ENCODE measurements at regions not wholly inside any gene's neighbourhood (a gene's known extent, or its start where the extent isn't known, plus 50 kb on each side); places are given as distances from the start of the nearest gene placed in this dataset.

DNA sequence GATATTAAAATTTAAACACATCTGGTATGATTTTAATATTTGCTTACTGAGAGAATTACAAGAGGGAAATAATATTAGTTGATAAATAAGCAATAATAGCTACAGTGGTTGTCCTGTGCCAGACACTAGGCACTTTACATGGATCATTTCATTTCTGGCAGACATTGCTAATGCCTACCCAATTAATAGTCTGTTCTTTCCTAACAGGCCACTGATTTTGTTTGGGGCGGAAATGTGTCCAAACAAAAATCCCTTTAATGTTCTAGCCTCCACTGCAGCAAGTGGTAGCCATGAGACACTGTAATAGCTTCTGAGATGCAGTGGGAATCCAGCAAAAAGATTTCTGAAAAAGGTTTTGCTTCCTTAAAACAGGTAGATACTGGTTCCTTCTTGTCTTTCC, 527.4 kb downstream of the CSNK1G3 start:
- DNase-seq (ENCODE audit: low read depth), result no peak
- TF ChIP-seq, protein P1, sequence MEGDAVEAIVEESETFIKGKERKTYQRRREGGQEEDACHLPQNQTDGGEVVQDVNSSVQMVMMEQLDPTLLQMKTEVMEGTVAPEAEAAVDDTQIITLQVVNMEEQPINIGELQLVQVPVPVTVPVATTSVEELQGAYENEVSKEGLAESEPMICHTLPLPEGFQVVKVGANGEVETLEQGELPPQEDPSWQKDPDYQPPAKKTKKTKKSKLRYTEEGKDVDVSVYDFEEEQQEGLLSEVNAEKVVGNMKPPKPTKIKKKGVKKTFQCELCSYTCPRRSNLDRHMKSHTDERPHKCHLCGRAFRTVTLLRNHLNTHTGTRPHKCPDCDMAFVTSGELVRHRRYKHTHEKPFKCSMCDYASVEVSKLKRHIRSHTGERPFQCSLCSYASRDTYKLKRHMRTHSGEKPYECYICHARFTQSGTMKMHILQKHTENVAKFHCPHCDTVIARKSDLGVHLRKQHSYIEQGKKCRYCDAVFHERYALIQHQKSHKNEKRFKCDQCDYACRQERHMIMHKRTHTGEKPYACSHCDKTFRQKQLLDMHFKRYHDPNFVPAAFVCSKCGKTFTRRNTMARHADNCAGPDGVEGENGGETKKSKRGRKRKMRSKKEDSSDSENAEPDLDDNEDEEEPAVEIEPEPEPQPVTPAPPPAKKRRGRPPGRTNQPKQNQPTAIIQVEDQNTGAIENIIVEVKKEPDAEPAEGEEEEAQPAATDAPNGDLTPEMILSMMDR (conservative IDR thresholded peaks at IDR 0.05; ENCODE audit: low read depth, low read length), result no peak
- no peak overlapping the region for H3K4me3 ChIP-seq (ENCODE audit: low read depth, low read length)

DNA sequence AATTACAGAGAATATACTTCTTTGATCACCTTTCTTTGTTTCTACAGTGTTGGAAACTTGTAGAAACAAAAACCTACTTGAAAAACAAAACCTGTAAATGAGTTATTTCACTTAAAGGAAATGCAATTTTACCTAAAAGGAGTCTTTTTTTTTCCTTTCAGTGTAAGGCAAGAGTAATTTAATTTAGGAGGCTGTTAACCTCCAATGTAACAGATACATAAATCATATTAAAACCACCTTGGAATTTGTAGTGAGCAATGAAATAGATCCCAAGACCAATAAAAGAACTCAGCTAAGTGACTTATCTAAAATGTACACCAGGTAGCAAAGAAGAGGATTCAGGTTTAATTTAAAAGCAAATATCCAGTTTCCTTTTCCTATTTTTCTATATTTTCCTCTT, 524.8 kb downstream of the CSNK1G3 start:
- TF ChIP-seq, protein P1 (conservative IDR thresholded peaks at IDR 0.05; ENCODE audit: low read depth, low read length), result no peak
- DNase-seq (ENCODE audit: low read depth), result no peak
- H3K4me3 ChIP-seq (ENCODE audit: low read depth, low read length), result no peak overlapping the region

DNA sequence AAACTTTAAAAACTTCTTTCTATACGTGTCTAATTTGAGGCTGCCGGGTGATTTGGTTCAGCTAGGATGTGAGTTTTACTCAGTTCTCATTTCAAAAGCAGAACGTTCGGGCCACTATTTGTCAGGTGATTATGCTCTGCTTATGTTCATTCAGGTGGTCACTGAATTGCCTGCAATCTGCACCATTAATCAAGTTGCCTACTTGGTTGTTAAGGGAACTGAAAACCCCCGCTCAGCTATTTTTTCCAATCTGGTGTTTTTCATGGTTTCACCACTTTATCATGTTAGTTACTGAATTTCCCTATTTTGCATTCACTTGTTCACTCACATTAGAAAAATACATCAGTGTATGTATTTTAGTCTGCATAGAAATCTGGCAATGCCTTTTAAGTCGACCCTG, 523.0 kb downstream of the CSNK1G3 start:
- TF ChIP-seq, protein P1 (conservative IDR thresholded peaks at IDR 0.05; ENCODE audit: low read depth, low read length), result no peak
- H3K4me3 ChIP-seq (ENCODE audit: low read depth, low read length), result no peak overlapping the region
- no peak for DNase-seq (ENCODE audit: low read depth)

DNA sequence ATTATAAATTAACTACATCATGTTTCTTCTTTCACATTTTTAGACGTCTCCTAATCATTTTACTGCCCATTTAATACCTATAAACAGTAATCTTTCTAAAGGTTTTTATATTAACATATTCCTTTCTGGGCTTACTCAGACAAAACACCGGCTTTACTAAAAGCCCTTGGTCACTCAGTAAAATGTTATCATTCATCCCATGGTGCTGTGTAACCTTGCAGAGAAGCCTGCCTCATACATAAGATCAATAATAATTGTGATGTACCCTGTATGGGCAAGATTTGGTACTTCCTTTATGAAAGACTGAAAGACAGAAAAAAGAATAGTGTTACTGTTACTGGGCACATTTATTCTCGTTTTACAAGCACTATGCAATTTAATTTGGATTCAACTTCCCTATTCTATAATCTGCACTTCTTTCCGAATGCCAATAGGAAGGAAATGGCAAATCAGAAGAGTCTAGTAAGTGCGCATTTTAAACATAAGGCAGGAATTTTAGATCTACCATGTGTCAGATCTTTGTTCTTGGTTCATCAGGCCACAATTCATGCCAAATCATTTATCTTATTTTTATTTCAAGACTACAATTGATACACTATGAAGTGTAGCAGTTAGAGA, 522.2 kb downstream of the CSNK1G3 start:
- DNase-seq (ENCODE audit: low read depth), result no peak
- TF ChIP-seq, protein P1 (conservative IDR thresholded peaks at IDR 0.05; ENCODE audit: low read depth, low read length), result no peak
- no peak overlapping the region for H3K4me3 ChIP-seq (ENCODE audit: low read depth, low read length)

DNA sequence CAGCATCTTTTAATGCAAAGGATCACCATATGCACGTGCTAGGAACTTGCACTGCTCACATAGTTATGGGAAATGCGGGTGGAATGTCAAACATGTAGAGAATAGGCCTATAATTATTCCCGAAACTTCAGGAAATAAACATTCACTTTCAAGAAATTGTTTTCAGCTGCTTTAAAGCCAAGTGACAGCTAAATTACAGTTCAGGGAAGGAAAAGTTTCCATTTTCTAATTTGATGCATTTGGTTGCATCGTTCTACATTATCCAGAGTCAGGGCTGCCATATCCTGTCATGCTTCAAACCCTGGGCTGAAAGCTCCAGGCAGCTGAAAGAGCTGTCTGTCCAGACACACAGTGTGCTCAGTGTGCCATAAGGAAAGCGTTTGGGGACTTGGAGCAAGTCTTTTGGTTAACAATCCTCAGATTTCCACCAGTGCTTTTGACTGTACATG, 518.1 kb downstream of the CSNK1G3 start:
- DNase-seq (ENCODE audit: low read depth), result no peak
- no peak overlapping the region for H3K4me3 ChIP-seq (ENCODE audit: low read depth, low read length)
- TF ChIP-seq, protein P1 (conservative IDR thresholded peaks at IDR 0.05; ENCODE audit: low read depth, low read length), result no peak

DNA sequence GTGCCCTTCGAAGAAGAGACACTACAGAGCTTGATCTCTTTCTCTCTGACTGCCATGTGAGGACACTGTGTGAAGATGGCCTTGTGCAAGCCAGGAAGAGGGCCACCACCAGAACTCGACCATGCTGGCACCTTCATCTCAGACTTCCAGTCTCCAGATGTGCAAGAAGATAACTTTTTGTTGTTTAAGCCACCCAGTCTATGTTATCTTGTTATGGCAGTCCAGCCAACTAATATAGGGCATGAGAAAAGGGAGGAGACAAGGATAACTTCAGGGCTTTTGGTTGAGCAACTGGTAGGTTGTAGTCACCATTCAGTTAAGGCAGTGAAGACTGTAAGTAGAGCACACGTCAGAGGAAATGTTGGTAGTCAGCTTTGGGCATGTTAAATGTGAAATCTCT, 515.5 kb downstream of the CSNK1G3 start:
- H3K4me3 ChIP-seq (ENCODE audit: low read depth, low read length), result no peak overlapping the region
- TF ChIP-seq, protein P1 (conservative IDR thresholded peaks at IDR 0.05; ENCODE audit: low read depth, low read length), result no peak
- DNase-seq (ENCODE audit: low read depth), result no peak

DNA sequence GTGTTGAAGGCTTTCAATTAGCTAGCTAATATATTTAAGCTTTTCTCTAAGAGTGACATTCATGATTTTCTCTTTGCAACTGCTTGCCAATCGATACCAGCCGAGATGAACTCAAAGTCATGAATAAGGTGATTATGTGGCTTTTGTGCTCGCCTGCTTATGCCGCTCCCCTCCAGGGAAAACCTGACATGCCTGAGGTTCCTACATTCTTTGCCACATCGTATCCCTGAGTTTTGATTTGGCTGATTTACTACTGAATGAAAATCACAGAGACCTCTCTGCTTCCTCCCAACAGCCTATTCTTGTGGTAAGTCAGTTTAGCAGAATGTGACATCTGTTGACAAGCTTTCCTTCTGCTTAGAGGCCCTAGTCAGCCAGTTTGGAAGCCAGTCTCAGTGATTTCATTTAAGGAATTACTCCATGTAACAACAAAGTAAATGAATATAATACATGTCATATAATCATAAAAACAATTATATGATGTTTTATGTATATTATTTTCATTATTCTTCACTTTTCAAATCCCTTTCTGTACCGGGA, 513.4 kb downstream of the CSNK1G3 start:
- no peak overlapping the region for H3K4me3 ChIP-seq (ENCODE audit: low read depth, low read length)
- DNase-seq (ENCODE audit: low read depth), result no peak
- TF ChIP-seq, protein P1 (conservative IDR thresholded peaks at IDR 0.05; ENCODE audit: low read depth, low read length), result no peak

All from choroid plexus epithelial cell (primary cell).